ENCODE measurements at regions not wholly inside any gene's neighbourhood (a gene's known extent, or its start where the extent isn't known, plus 50 kb on each side); places are given as distances from the start of the nearest gene placed in this dataset.
"Not testable (repeated sequence)": the region's sequence is repeated elsewhere in the genome, so short reads cannot be mapped to it uniquely, and the experiment has no call there.

GRCh38 chr17:63295288-63295687 is 150.8 kb downstream of the CYB561 start (continued):
- TF ChIP-seq ZNF462 (CRISPR knock-in tag; IDR thresholded peaks at IDR 0.05) (no peak), POLR2AphosphoS5 (IDR thresholded peaks at IDR 0.05; ENCODE audit: low read depth) (no peak), REST (IDR thresholded peaks at IDR 0.05; ENCODE audit: unreplicated experiment) (no peak), EZH2 (IDR thresholded peaks at IDR 0.05; ENCODE audit: low read depth, unreplicated experiment) (no peak)

- Histone ChIP-seq H3K27ac (ENCODE audit: low read depth) (no peak overlapping the region), H3F3A (replicated peaks; ENCODE audit: low read depth) (no peaks in the 10 kb centered on the region), H3K36me3 (ENCODE audit: insufficient read depth) (no peaks in the 10 kb centered on the region; the same call in 1 of the 2 replicates), H3K4me1 (ENCODE audit: insufficient read depth) (peaks cover 23% of the 10 kb centered on the region), H3K4me2 (no peak overlapping the region), H2AFZ (no peak overlapping the region), H3K27me3 (ENCODE audit: insufficient read depth) (no peaks in the 10 kb centered on the region), H3K9me2 (ENCODE audit: insufficient read depth) (no peaks in the 10 kb centered on the region), H3K4me3 (no peak overlapping the region), H4K20me1 (replicated peaks; ENCODE audit: insufficient read depth) (no peaks in the 10 kb centered on the region), H3K79me2 (replicated peaks; ENCODE audit: insufficient read depth) (no peaks in the 10 kb centered on the region)
- Mint-ChIP-seq H3K4me3 (no peak overlapping the region), H3K4me1 (peaks cover 21% of the 10 kb centered on the region), H3K36me3 (ENCODE audit: low read depth) (peaks cover 16% of the 10 kb centered on the region; the same call in 2 of the 3 replicates), H3K9me3 (peaks cover 22% of the 10 kb centered on the region), H3K27ac (no peak overlapping the region), H3K27me3 (ENCODE audit: insufficient read depth, low read depth, poor library complexity) (peaks cover 2% of the 10 kb centered on the region)
- no peak for ATAC-seq
- TF ChIP-seq REST (IDR thresholded peaks at IDR 0.05; ENCODE audit: unreplicated experiment), result no peak
- no peak for DNase-seq (ENCODE audit: low spot score)
Observed at GRCh38 chr17:63295839-63296590, 150.1 kb downstream of the CYB561 start.

GRCh38 chr17:63298916-63299315 is 147.2 kb downstream of the CYB561 start:
- H3K4me3 Mint-ChIP-seq; H3K27me3 Mint-ChIP-seq (ENCODE audit: insufficient read depth, low read depth, poor library complexity); H3K9me2 ChIP-seq (ENCODE audit: insufficient read depth); H3K27me3 ChIP-seq (ENCODE audit: insufficient read depth); H3F3A ChIP-seq (replicated peaks; ENCODE audit: low read depth); H3K79me2 ChIP-seq (replicated peaks; ENCODE audit: insufficient read depth); H3K4me2 ChIP-seq; H3K4me1 ChIP-seq (ENCODE audit: insufficient read depth); H3K27ac ChIP-seq (ENCODE audit: low read depth); H3K4me3 ChIP-seq; H2AFZ ChIP-seq; DNase-seq (ENCODE audit: low spot score); H3K27ac Mint-ChIP-seq; H3K36me3 ChIP-seq (ENCODE audit: insufficient read depth); H4K20me1 ChIP-seq (replicated peaks; ENCODE audit: insufficient read depth); H3K4me1 Mint-ChIP-seq; ATAC-seq: not testable (repeated sequence)
- H3K36me3 Mint-ChIP-seq (ENCODE audit: low read depth), result peaks cover 16% of the 10 kb centered on the region; the same call in 2 of the 3 replicates
- peaks cover 27% of the 10 kb centered on the region for H3K9me3 Mint-ChIP-seq
